Neural crest cell (in vitro differentiated cells): ENCODE measurements at regions not wholly inside any gene's neighbourhood (a gene's known extent, or its start where the extent isn't known, plus 50 kb on each side); places are given as distances from the start of the nearest gene placed in this dataset.

Source experiments
- DNase-seq: peaks from one replicate; pipeline ENCODE4 v3.0.0; 2021; ENCODE audit warnings: low read depth, mixed read lengths, low spot score
- H3K27ac Mint-ChIP-seq: one replicate; pipeline ENCODE4 v1.8.0; 2021; ENCODE audit warnings: mild to moderate bottlenecking, mixed read lengths; ENCODE audit not compliant: unreplicated experiment
- H3K27me3 Mint-ChIP-seq: 2 replicates; pipeline ENCODE4 v1.8.0; 2021; ENCODE audit warnings: low read depth, mild to moderate bottlenecking, mixed read lengths
- H3K36me3 Mint-ChIP-seq: 2 replicates; pipeline ENCODE4 v1.8.0; 2021; ENCODE audit warnings: low read depth, mild to moderate bottlenecking, mixed read lengths
- H3K4me1 Mint-ChIP-seq: 2 replicates; pipeline ENCODE4 v1.8.0; 2021; ENCODE audit warnings: mixed read lengths
- H3K4me3 Mint-ChIP-seq: one replicate; pipeline ENCODE4 v1.8.0; 2021; ENCODE audit warnings: mild to moderate bottlenecking, mixed read lengths
- H3K9me3 Mint-ChIP-seq: 2 replicates; pipeline ENCODE4 v1.8.0; 2021; ENCODE audit warnings: mixed read lengths
- CTCF ChIP-seq: fragments of 200-600 bp; sonication (generic); conservative IDR thresholded peaks from 2 replicates; pipeline ENCODE4 v1.5.0; 2021; ENCODE audit warnings: antibody characterized with exemption, mild to moderate bottlenecking

- no peaks in the 10 kb centered on the region for H3K27me3 Mint-ChIP-seq
- no peaks in the 10 kb centered on the region for H3K36me3 Mint-ChIP-seq
- H3K4me3 Mint-ChIP-seq, result no peak overlapping the region
- H3K27ac Mint-ChIP-seq, result no peak overlapping the region
- H3K4me1 Mint-ChIP-seq, result no peaks in the 10 kb centered on the region
- no peak for DNase-seq
- no peaks in the 10 kb centered on the region for H3K9me3 Mint-ChIP-seq
- no peak for TF ChIP-seq CTCF
These were observed 1981.1 kb downstream of the EFNA5 start for GRCh38 chr5:105689596-105689995.

GRCh38 chr5:105688227-105688792 is 1982.4 kb downstream of the EFNA5 start:
- no peak overlapping the region for H3K27ac Mint-ChIP-seq
- no peaks in the 10 kb centered on the region for H3K4me1 Mint-ChIP-seq
- H3K4me3 Mint-ChIP-seq, result no peak overlapping the region
- H3K9me3 Mint-ChIP-seq, result no peaks in the 10 kb centered on the region
- no peak for DNase-seq
- no peaks in the 10 kb centered on the region for H3K36me3 Mint-ChIP-seq
- no peaks in the 10 kb centered on the region for H3K27me3 Mint-ChIP-seq
- TF ChIP-seq CTCF, result no peak

DNA sequence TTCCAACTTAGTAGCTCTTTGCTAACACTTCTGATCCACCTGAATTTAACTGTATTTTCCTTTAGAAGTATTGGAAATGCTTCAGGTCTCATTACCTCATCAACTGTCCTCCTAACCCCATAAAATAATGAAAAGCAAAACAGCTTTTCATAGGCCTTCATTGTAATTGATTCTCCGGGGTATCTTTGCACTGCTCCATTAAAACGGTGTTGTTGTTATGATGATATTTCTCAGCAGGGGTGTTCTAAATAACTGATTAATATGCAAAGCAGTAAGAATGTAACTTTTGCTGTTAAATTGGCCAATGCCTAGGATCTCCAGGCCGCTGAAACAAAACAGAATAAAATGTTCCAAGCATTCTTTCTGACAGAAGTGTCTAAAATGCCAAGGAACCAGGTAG is 1983.2 kb downstream of the EFNA5 start:
- Mint-ChIP-seq H3K27me3 (no peaks in the 10 kb centered on the region), H3K27ac (no peak overlapping the region), H3K9me3 (no peaks in the 10 kb centered on the region), H3K36me3 (no peaks in the 10 kb centered on the region), H3K4me1 (no peaks in the 10 kb centered on the region), H3K4me3 (no peak overlapping the region)
- no peak for TF ChIP-seq CTCF
- no peak for DNase-seq

DNA sequence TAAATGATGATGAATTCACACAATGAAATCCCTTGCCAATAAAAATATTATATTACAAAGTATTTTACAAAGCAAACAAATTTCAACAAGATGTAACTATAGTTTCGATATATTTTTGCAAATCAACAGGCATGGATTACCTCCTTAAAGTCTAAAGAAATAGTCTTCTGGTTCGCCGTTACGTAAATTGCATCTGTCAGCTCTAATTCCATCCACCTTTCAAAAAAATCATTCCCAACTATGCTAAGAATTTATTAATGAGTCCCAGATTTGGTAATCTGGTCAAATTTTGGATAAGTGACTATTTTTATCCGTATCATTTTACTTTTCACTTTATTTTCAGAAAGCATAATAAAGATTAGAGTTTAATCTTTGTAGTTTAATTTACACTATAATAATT is 1984.9 kb downstream of the EFNA5 start:
- no peak overlapping the region for H3K4me3 Mint-ChIP-seq
- H3K27ac Mint-ChIP-seq, result no peak overlapping the region
- DNase-seq, result no peak
- no peaks in the 10 kb centered on the region for H3K27me3 Mint-ChIP-seq
- no peaks in the 10 kb centered on the region for H3K9me3 Mint-ChIP-seq
- no peaks in the 10 kb centered on the region for H3K36me3 Mint-ChIP-seq
- TF ChIP-seq CTCF, result no peak
- no peaks in the 10 kb centered on the region for H3K4me1 Mint-ChIP-seq

DNA sequence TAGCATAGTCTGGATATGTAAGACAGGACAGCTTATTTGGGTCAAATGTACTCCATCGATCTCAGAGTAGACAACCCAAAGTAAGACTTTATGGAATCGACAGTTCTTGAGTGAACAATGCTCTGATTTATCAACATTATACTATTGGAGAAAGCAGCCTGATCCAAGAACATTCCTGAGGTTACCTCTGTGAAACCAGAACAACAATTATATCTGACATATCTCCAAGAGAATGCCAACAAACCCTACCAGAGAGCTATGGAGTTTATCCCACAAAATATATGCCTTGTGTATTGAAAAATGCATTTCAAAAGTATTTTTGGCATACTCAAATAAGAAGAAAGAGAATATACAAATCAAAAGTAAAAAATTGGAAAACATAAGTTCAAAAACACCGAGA is 1985.9 kb downstream of the EFNA5 start:
- no peak for TF ChIP-seq CTCF
- Mint-ChIP-seq H3K36me3 (no peaks in the 10 kb centered on the region), H3K4me3 (no peak overlapping the region), H3K9me3 (no peaks in the 10 kb centered on the region), H3K4me1 (no peaks in the 10 kb centered on the region), H3K27ac (no peak overlapping the region), H3K27me3 (no peaks in the 10 kb centered on the region)
- DNase-seq, result no peak
